KMS-11 (cell line): ENCODE measurements at regions not wholly inside any gene's neighbourhood (a gene's known extent, or its start where the extent isn't known, plus 50 kb on each side); places are given as distances from the start of the nearest gene placed in this dataset.
"Not testable (repeated sequence)": the region's sequence is repeated elsewhere in the genome, so short reads cannot be mapped to it uniquely, and the experiment has no call there.

Source experiments
- H2AFZ ChIP-seq: fragments of 200-600 bp; sonication (generic); 2 replicates; pipeline ENCODE4 v1.6.1; 2016; ENCODE audit warnings: antibody characterized with exemption, mixed run types, low read depth
- H3K27ac ChIP-seq: fragments of 200-600 bp; sonication (generic); 2 replicates; pipeline ENCODE4 v1.6.1; 2016; ENCODE audit warnings: mild to moderate bottlenecking, mixed run types
- H3K27me3 ChIP-seq: fragments of 200-600 bp; sonication (generic); 2 replicates; pipeline ENCODE4 v1.6.1; 2017; ENCODE audit warnings: mild to moderate bottlenecking, low read depth, mixed run types, moderate library complexity; ENCODE audit not compliant: insufficient read depth
- H3K36me3 ChIP-seq: fragments of 200-600 bp; sonication (generic); 2 replicates; pipeline ENCODE4 v1.6.1; 2017; ENCODE audit warnings: mild to moderate bottlenecking, mixed run types; ENCODE audit not compliant: insufficient read depth
- H3K4me1 ChIP-seq: fragments of 200-600 bp; sonication (generic); 2 replicates; pipeline ENCODE4 v1.6.1; 2016; ENCODE audit warnings: mild to moderate bottlenecking, low read depth, mixed run types; ENCODE audit not compliant: poor library complexity, severe bottlenecking
- H3K4me2 ChIP-seq: fragments of 200-600 bp; sonication (generic); 2 replicates; pipeline ENCODE4 v1.7.0; 2016; ENCODE audit warnings: mild to moderate bottlenecking, mixed run types
- H3K4me3 ChIP-seq: fragments of 200-600 bp; sonication (generic); IDR thresholded peaks from 2 replicates; pipeline ENCODE4 v1.6.1; 2017; ENCODE audit warnings: low read depth, low read length, mixed read lengths; ENCODE audit not compliant: insufficient read depth
- H3K79me2 ChIP-seq: fragments of 200-600 bp; sonication (generic); 2 replicates; pipeline ENCODE4 v1.6.1; 2016; ENCODE audit warnings: low read depth, mixed run types; ENCODE audit not compliant: insufficient read depth
- H3K9ac ChIP-seq: fragments of 200-600 bp; sonication (generic); 2 replicates; pipeline ENCODE4 v1.6.1; 2016; ENCODE audit warnings: mild to moderate bottlenecking, mixed run types
- H4K20me1 ChIP-seq: fragments of 200-600 bp; sonication (generic); 2 replicates; pipeline ENCODE4 v1.6.1; 2016; ENCODE audit warnings: mild to moderate bottlenecking, mixed run types; ENCODE audit not compliant: insufficient read depth
- CTCF ChIP-seq: fragments of 200-600 bp; sonication (generic); conservative IDR thresholded peaks from 2 replicates; pipeline ENCODE4 v1.6.1; 2017; ENCODE audit warnings: low read depth, mild to moderate bottlenecking, antibody characterized with exemption, low read length, moderate library complexity, mixed read lengths

- no peaks in the 10 kb centered on the region for H4K20me1 ChIP-seq
- no peaks in the 10 kb centered on the region for H3K27me3 ChIP-seq
- H3K4me1 ChIP-seq = no peaks in the 10 kb centered on the region
- no peak overlapping the region for H3K9ac ChIP-seq
- no peaks in the 10 kb centered on the region for H3K36me3 ChIP-seq
- no peaks in the 10 kb centered on the region for H3K79me2 ChIP-seq
- no peak overlapping the region for H3K4me3 ChIP-seq
- no peak for TF ChIP-seq CTCF
- H3K4me2 ChIP-seq = no peak overlapping the region
- no peak overlapping the region for H3K27ac ChIP-seq
- H2AFZ ChIP-seq = no peak overlapping the region
Measured at GRCh38 chrX:750263-750662, 119.7 kb downstream of the SHOX start.

GRCh38 chrX:747176-747575 lies 116.6 kb downstream of the SHOX start:
- Histone ChIP-seq H3K9ac (no peak overlapping the region), H3K27me3 (no peaks in the 10 kb centered on the region), H3K4me2 (no peak overlapping the region), H3K36me3 (no peaks in the 10 kb centered on the region), H2AFZ (no peak overlapping the region), H3K79me2 (no peaks in the 10 kb centered on the region), H3K4me3 (no peak overlapping the region), H3K27ac (no peak overlapping the region), H3K4me1 (no peaks in the 10 kb centered on the region), H4K20me1 (no peaks in the 10 kb centered on the region)
- no peak for TF ChIP-seq CTCF

GRCh38 chrX:739611-740010 lies 109.0 kb downstream of the SHOX start:
- Histone ChIP-seq H3K9ac (no peak overlapping the region), H3K4me1 (no peaks in the 10 kb centered on the region), H3K36me3 (no peaks in the 10 kb centered on the region), H3K27me3 (no peaks in the 10 kb centered on the region), H2AFZ (no peak overlapping the region), H3K4me2 (no peak overlapping the region), H3K27ac (no peak overlapping the region), H3K79me2 (no peaks in the 10 kb centered on the region), H3K4me3 (no peak overlapping the region), H4K20me1 (no peaks in the 10 kb centered on the region)
- TF ChIP-seq CTCF = no peak

- not testable (repeated sequence) for H3K4me3 ChIP-seq, H3K27me3 ChIP-seq, H3K9ac ChIP-seq, H3K36me3 ChIP-seq, H3K4me1 ChIP-seq, H3K4me2 ChIP-seq, H4K20me1 ChIP-seq, H2AFZ ChIP-seq, H3K79me2 ChIP-seq, H3K27ac ChIP-seq
Measured at GRCh38 chrX:737021-737420, 106.4 kb downstream of the SHOX start.

GRCh38 chrX:734362-734761 lies 103.8 kb downstream of the SHOX start:
- no peaks in the 10 kb centered on the region for H3K79me2 ChIP-seq
- no peaks in the 10 kb centered on the region for H4K20me1 ChIP-seq
- H3K4me2 ChIP-seq = no peak overlapping the region
- no peaks in the 10 kb centered on the region for H3K4me1 ChIP-seq
- H3K9ac ChIP-seq = no peak overlapping the region
- H3K27me3 ChIP-seq = no peaks in the 10 kb centered on the region
- no peaks in the 10 kb centered on the region for H3K36me3 ChIP-seq
- no peak overlapping the region for H3K27ac ChIP-seq
- no peak overlapping the region for H3K4me3 ChIP-seq
- TF ChIP-seq CTCF = no peak
- H2AFZ ChIP-seq = no peak overlapping the region
